ENCODE measurements at regions not wholly inside any gene's neighbourhood (a gene's known extent, or its start where the extent isn't known, plus 50 kb on each side); places are given as distances from the start of the nearest gene placed in this dataset.

- DNase-seq: no peak
These were observed 112.1 kb downstream of the DAD1 start for GRCh38 chr14:22476887-22477286.

- no peak for DNase-seq
These were observed 112.8 kb downstream of the DAD1 start for GRCh38 chr14:22476005-22476751.

GRCh38 chr14:22475381-22475780 is 113.6 kb downstream of the DAD1 start:
- DNase-seq: no peak

- DNase-seq: no peak
These were observed 114.2 kb downstream of the DAD1 start for GRCh38 chr14:22474730-22475351.

- DNase-seq: no peak
These were observed 115.8 kb downstream of the DAD1 start for GRCh38 chr14:22472935-22473854.

- no peak for DNase-seq
These were observed 116.6 kb downstream of the DAD1 start for GRCh38 chr14:22472466-22472865.

GRCh38 chr14:22471545-22472121 is 117.4 kb downstream of the DAD1 start:
- peak; percentile 79 for DNase-seq

- no peak for DNase-seq
These were observed 119.3 kb downstream of the DAD1 start for GRCh38 chr14:22469538-22470303.

- DNase-seq: no peak
These were observed 120.2 kb downstream of the DAD1 start for GRCh38 chr14:22468830-22469229.

- DNase-seq: no peak
These were observed 122.5 kb downstream of the DAD1 start for GRCh38 chr14:22466491-22466890.

- no peak for DNase-seq
These were observed 123.7 kb downstream of the DAD1 start for GRCh38 chr14:22465201-22465840.

- no peak for DNase-seq
These were observed 124.4 kb downstream of the DAD1 start for GRCh38 chr14:22464422-22465142.

- DNase-seq: no peak
These were observed 125.3 kb downstream of the DAD1 start for GRCh38 chr14:22463763-22464173.

- DNase-seq: no peak
These were observed 126.1 kb downstream of the DAD1 start for GRCh38 chr14:22462923-22463322.

- peak; percentile 12 for DNase-seq
These were observed 128.4 kb downstream of the DAD1 start for GRCh38 chr14:22460461-22461195.

- DNase-seq: no peak
These were observed 130.3 kb downstream of the DAD1 start for GRCh38 chr14:22458737-22459136.

- DNase-seq: no peak
These were observed 131.9 kb downstream of the DAD1 start for GRCh38 chr14:22456998-22457594.

- DNase-seq: no peak
These were observed 132.6 kb downstream of the DAD1 start for GRCh38 chr14:22456421-22456820.

- no peak for DNase-seq
These were observed 136.7 kb downstream of the DAD1 start for GRCh38 chr14:22452330-22452729.

GRCh38 chr14:22450266-22450665 is 138.8 kb downstream of the DAD1 start:
- DNase-seq: no peak

Data from islet precursor cell (in vitro differentiated cells).